H9 (cell line): ENCODE measurements at regions not wholly inside any gene's neighbourhood (a gene's known extent, or its start where the extent isn't known, plus 50 kb on each side); places are given as distances from the start of the nearest gene placed in this dataset.

Source experiments
- DNase-seq: peaks from one replicate; pipeline ENCODE4 v3.0.0-alpha.2; 2017
- H2AFZ ChIP-seq: one replicate; pipeline ENCODE4 v1.6.1; 2013; ENCODE audit warnings: mild to moderate bottlenecking, low read length, control low read depth, moderate library complexity
- H2AK5ac ChIP-seq: 2 replicates; pipeline ENCODE4 v1.6.1; 2013; ENCODE audit warnings: low read length, control low read depth, mixed read lengths; ENCODE audit not compliant: insufficient read length
- H2BK120ac ChIP-seq: one replicate; pipeline ENCODE4 v1.6.1; 2013; ENCODE audit warnings: low read depth, mild to moderate bottlenecking, low read length, control low read depth, inconsistent platforms; ENCODE audit not compliant: poor library complexity, severe bottlenecking
- H2BK12ac ChIP-seq: 2 replicates; pipeline ENCODE4 v1.6.1; 2013; ENCODE audit warnings: low read length, control low read depth, mixed read lengths, low read depth; ENCODE audit not compliant: insufficient read length
- H2BK15ac ChIP-seq: 2 replicates; pipeline ENCODE4 v1.6.1; 2013; ENCODE audit warnings: low read depth, low read length, control low read depth
- H2BK20ac ChIP-seq: one replicate; pipeline ENCODE4 v1.6.1; 2013; ENCODE audit warnings: low read depth, mild to moderate bottlenecking, low read length, control low read depth, inconsistent platforms; ENCODE audit not compliant: poor library complexity, severe bottlenecking
- H2BK5ac ChIP-seq: 2 replicates; pipeline ENCODE4 v1.6.1; 2013; ENCODE audit warnings: low read length, control low read depth, mixed read lengths; ENCODE audit not compliant: insufficient read length
- H3K14ac ChIP-seq: 2 replicates; pipeline ENCODE4 v1.6.1; 2013; ENCODE audit warnings: low read length, control low read depth; ENCODE audit not compliant: insufficient read depth
- H3K18ac ChIP-seq: 2 replicates; pipeline ENCODE4 v1.6.1; 2013; ENCODE audit warnings: low read depth, mild to moderate bottlenecking, mixed read lengths, low read length, control low read depth; ENCODE audit not compliant: insufficient read length
- H3K23ac ChIP-seq: 2 replicates; pipeline ENCODE4 v1.6.1; 2013; ENCODE audit warnings: low read length, control low read depth, mixed read lengths, low read depth; ENCODE audit not compliant: insufficient read length
- H3K23me2 ChIP-seq: 2 replicates; pipeline ENCODE4 v1.6.1; 2013; ENCODE audit warnings: low read depth, mild to moderate bottlenecking, mixed read lengths, low read length, control low read depth; ENCODE audit not compliant: insufficient read length, poor library complexity, severe bottlenecking
- H3K27ac ChIP-seq: 2 replicates; pipeline ENCODE4 v1.5.1; 2013; ENCODE audit warnings: low read length, control low read depth, mixed read lengths, low read depth; ENCODE audit not compliant: insufficient read length
- H3K27me3 ChIP-seq: 2 replicates; pipeline ENCODE4 v1.6.1; 2013; ENCODE audit warnings: low read length, control low read depth, inconsistent platforms; ENCODE audit not compliant: insufficient read depth
- H3K4ac ChIP-seq: 2 replicates; pipeline ENCODE4 v1.6.1; 2013; ENCODE audit warnings: low read depth, mild to moderate bottlenecking, control low read depth, inconsistent platforms, low read length, moderate library complexity
- H3K4me1 ChIP-seq: 2 replicates; pipeline ENCODE4 v1.6.1; 2013; ENCODE audit warnings: low read length, control low read depth, inconsistent platforms; ENCODE audit not compliant: insufficient read depth
- H3K4me2 ChIP-seq: 2 replicates; pipeline ENCODE4 v1.6.1; 2013; ENCODE audit warnings: low read length, control low read depth, mixed read lengths; ENCODE audit not compliant: insufficient read length, insufficient read depth
- H3K56ac ChIP-seq: 2 replicates; pipeline ENCODE4 v1.6.1; 2013; ENCODE audit warnings: low read depth, mild to moderate bottlenecking, mixed read lengths, low read length, control low read depth; ENCODE audit not compliant: insufficient read length
- H3K79me1 ChIP-seq: 2 replicates; pipeline ENCODE4 v1.6.1; 2013; ENCODE audit warnings: low read depth, mild to moderate bottlenecking, moderate library complexity, low read length, control low read depth, inconsistent platforms; ENCODE audit not compliant: insufficient read depth, poor library complexity, severe bottlenecking
- H3K79me2 ChIP-seq: 2 replicates; pipeline ENCODE4 v1.6.1; 2013; ENCODE audit warnings: low read length, control low read depth, inconsistent platforms; ENCODE audit not compliant: insufficient read depth
- H3K9ac ChIP-seq: 2 replicates; pipeline ENCODE4 v1.6.1; 2013; ENCODE audit warnings: low read length, control low read depth, mixed read lengths; ENCODE audit not compliant: insufficient read length; ENCODE audit errors: extremely low read depth
- H3K9me3 ChIP-seq: one replicate; pipeline ENCODE4 v1.6.1; 2013; ENCODE audit warnings: low read depth, low read length, inconsistent platforms; ENCODE audit not compliant: control insufficient read depth
- H3T11ph ChIP-seq: one replicate; pipeline ENCODE4 v1.6.1; 2013; ENCODE audit warnings: mild to moderate bottlenecking, low read length, control low read depth, inconsistent platforms
- H4K20me1 ChIP-seq: one replicate; pipeline ENCODE4 v1.6.1; 2013; ENCODE audit not compliant: control insufficient read depth, insufficient read length, insufficient read depth
- H4K5ac ChIP-seq: 2 replicates; pipeline ENCODE4 v1.6.1; 2013; ENCODE audit warnings: low read depth, mild to moderate bottlenecking, mixed read lengths, low read length, control low read depth; ENCODE audit not compliant: insufficient read length
- H4K8ac ChIP-seq: replicated peaks from 2 replicates; pipeline ENCODE4 v1.6.1; 2013; ENCODE audit warnings: low read length, control low read depth, mixed read lengths, low read depth; ENCODE audit not compliant: insufficient read length
- H4K91ac ChIP-seq: 2 replicates; pipeline ENCODE4 v1.6.1; 2013; ENCODE audit warnings: low read depth, mild to moderate bottlenecking, moderate library complexity, mixed read lengths, low read length, control low read depth; ENCODE audit not compliant: insufficient read length
- H3K27ac Mint-ChIP-seq, 3 experiments: 2 replicates in 2 of 3; 3 replicates in 1 of 3; pipeline ENCODE4 v1.8.0; 2020 to 2021; ENCODE audit warnings: mixed read lengths in 3 of 3, mild to moderate bottlenecking in 1 of 3, moderate library complexity in 1 of 3
- H3K27me3 Mint-ChIP-seq: 2 replicates; pipeline ENCODE4 v1.8.0; 2021; ENCODE audit warnings: low read depth, mild to moderate bottlenecking, moderate library complexity, mixed read lengths
- H3K36me3 Mint-ChIP-seq, 3 experiments: 2 replicates in 2 of 3; 3 replicates in 1 of 3; pipeline ENCODE4 v1.8.0; 2020 to 2021; ENCODE audit warnings: low read depth in 3 of 3, mixed read lengths in 3 of 3; ENCODE audit not compliant: insufficient read depth in 1 of 3
- H3K4me1 Mint-ChIP-seq, 2 experiments: 2 replicates each; pipeline ENCODE4 v1.8.0; 2020; ENCODE audit warnings: mixed read lengths in 2 of 2
- H3K4me3 Mint-ChIP-seq, 2 experiments: 2 replicates in 1 of 2; 3 replicates in 1 of 2; pipeline ENCODE4 v1.8.0; 2020 to 2021; ENCODE audit warnings: mild to moderate bottlenecking in 2 of 2, mixed read lengths in 2 of 2, moderate library complexity in 1 of 2
- H3K9me3 Mint-ChIP-seq, 2 experiments: 2 replicates in 1 of 2; 3 replicates in 1 of 2; pipeline ENCODE4 v1.8.0; 2020; ENCODE audit warnings: mild to moderate bottlenecking in 2 of 2, mixed read lengths in 2 of 2, moderate library complexity in 1 of 2
- WGBS: extraction: QIAGEN DNeasy Blood & Tissue Kit; methylation state at CpG from one replicate; pipeline ENCODE4 v1.1.7; 2013; ENCODE audit warnings: missing lambda C conversion rate, low lambda C conversion rate, mixed read lengths; ENCODE audit not compliant: insufficient read length; ENCODE audit errors: extremely low coverage; 5-methylcytosine and 5-hydroxymethylcytosine counted together
- TF ChIP-seq, protein P1 (sequence below): fragments of 200-600 bp; sonication (generic); conservative IDR thresholded peaks from 3 replicates; pipeline ENCODE4 v1.8.0; 2021; ENCODE audit warnings: antibody characterized with exemption, mild to moderate bottlenecking

DNA sequence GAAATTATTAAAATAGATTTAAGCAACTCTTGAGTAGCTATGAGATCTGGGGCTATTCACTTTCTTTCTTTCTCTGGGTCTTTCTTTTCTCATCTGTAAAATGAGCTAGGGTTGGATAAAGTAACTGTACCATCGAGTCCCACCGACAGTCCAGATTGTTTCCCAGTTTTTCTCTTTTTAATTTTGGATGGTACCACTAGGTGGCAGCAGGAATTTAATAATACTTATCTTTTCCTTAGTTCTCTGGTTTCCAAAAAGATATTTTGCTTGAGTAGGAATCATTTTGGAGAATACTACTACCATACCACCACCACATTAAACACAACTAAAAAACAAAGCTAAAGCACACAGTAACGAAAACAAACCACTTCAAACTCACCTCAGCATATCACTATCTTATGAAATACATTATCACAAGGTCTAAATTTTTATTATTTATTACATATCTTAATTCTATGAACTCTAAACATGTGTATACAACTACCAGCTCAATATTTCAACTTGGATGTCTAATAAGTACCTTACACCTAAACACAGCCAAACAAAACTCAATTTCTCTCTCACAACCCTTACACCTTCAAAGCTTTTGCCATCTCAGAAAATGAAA, 584.0 kb downstream of the KCNA4 start:
- Histone ChIP-seq H2BK12ac (no peak overlapping the region), H3K4ac (no peak overlapping the region), H2AFZ (no peak overlapping the region), H3K23ac (no peak overlapping the region), H3K56ac (no peak overlapping the region), H3K27me3 (no peaks in the 10 kb centered on the region), H4K20me1 (no peaks in the 10 kb centered on the region), H2BK20ac (no peak overlapping the region), H3K23me2 (no peaks in the 10 kb centered on the region), H4K8ac (no peak overlapping the region), H4K5ac (no peak overlapping the region), H2BK120ac (no peak overlapping the region), H4K91ac (no peak overlapping the region), H3K27ac (no peak overlapping the region), H3K79me2 (no peaks in the 10 kb centered on the region), H2AK5ac (no peak overlapping the region), H3K9ac (no peak overlapping the region), H3K4me2 (no peak overlapping the region), H3K18ac (no peak overlapping the region), H3T11ph (no peak overlapping the region), H3K4me1 (no peaks in the 10 kb centered on the region), H3K79me1 (no peaks in the 10 kb centered on the region), H3K14ac (no peak overlapping the region), H2BK5ac (no peak overlapping the region), H3K9me3 (peaks cover 5% of the 10 kb centered on the region), H2BK15ac (no peak overlapping the region)
- DNase-seq, result no peak
- Mint-ChIP-seq H3K27me3 (no peaks in the 10 kb centered on the region), H3K4me3 (no peak overlapping the region), H3K9me3 (peaks cover 3 to 8% of the 10 kb centered on the region in 2 experiments; a peak in 4 of 5 replicates), H3K4me1 (no peaks in the 10 kb centered on the region), H3K27ac (no peak overlapping the region), H3K36me3 (no peaks in the 10 kb centered on the region; a peak in 1 of 7 replicates)
- 100% methylated on average over 1 of the region's 3 CpGs for WGBS
- TF ChIP-seq, protein P1, sequence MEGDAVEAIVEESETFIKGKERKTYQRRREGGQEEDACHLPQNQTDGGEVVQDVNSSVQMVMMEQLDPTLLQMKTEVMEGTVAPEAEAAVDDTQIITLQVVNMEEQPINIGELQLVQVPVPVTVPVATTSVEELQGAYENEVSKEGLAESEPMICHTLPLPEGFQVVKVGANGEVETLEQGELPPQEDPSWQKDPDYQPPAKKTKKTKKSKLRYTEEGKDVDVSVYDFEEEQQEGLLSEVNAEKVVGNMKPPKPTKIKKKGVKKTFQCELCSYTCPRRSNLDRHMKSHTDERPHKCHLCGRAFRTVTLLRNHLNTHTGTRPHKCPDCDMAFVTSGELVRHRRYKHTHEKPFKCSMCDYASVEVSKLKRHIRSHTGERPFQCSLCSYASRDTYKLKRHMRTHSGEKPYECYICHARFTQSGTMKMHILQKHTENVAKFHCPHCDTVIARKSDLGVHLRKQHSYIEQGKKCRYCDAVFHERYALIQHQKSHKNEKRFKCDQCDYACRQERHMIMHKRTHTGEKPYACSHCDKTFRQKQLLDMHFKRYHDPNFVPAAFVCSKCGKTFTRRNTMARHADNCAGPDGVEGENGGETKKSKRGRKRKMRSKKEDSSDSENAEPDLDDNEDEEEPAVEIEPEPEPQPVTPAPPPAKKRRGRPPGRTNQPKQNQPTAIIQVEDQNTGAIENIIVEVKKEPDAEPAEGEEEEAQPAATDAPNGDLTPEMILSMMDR, result peak; percentile 71
